GM21528 (cell line): ENCODE measurements at regions not wholly inside any gene's neighbourhood (a gene's known extent, or its start where the extent isn't known, plus 50 kb on each side); places are given as distances from the start of the nearest gene placed in this dataset.

Experiments
- ATAC-seq: cut with Tn5 transposase; IDR thresholded peaks from one replicate; pipeline ENCODE4 v1.9.1; 2021; ENCODE audit warnings: mild to moderate bottlenecking, moderate library complexity; ENCODE audit not compliant: unreplicated experiment, low FRiP score

DNA sequence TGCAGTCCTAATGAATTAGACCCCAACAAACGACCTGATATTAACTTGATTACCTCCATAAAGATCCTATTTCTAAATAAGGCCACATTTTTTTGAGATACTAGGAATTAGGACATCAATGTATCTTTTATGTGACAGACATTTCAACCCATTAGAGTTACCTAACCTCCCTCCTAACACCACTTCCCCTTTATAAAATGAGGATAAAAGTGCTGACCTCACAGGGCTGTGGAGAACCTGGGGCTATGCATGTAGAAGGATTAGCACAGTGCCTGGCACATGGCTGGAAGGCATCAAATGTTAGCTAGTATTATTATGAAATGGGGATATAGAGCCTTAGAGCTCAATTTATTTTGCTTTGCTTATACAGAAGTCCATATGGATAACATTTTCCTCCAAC lies 53.5 kb upstream of the LRRN1 start:
- no peak for ATAC-seq

DNA sequence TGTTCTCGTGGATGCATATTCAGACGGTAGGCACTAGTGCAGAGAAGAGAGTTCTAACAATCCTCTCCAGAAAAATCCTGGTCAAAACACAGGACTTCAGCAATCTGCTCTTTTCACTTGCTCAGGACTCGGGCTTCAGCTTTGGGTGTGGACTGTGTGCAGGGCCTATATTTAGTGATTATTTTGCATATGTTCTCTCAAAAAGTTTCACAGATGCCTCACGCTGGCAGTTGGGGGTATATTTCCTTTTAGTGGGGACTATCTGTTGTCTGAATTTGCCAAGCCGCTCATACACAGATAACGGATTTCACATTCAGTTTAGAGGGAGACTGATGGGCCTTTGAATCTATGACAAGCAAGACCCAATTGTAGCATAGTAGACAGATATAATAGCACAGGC lies 54.4 kb upstream of the LRRN1 start:
- no peak for ATAC-seq

- ATAC-seq = no peak
Measured at GRCh38 chr3:3743754-3744153, 55.5 kb upstream of the LRRN1 start.

DNA sequence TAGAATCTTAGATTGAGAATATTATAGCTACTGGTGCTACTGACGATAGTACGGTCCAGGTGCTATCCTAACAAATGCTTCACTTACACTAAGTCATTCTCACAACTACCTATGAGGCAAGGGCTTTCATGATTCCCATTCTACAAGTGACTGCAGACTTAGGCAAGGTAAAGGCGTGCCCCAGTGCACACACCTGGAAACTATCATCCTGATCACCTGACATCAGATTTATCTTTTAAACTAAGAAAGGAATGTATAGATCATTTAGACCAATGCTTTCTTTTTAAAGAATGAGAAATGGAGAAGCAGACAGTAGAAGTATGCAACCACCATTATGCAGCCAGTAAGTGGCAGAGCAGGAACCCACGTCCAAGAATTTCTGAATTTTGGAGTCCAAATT lies 59.2 kb upstream of the LRRN1 start:
- no peak for ATAC-seq

- ATAC-seq = no peak
Measured at GRCh38 chr3:3739330-3740060, 59.7 kb upstream of the LRRN1 start.

GRCh38 chr3:3737531-3737930 lies 61.7 kb upstream of the LRRN1 start:
- ATAC-seq = no peak

- ATAC-seq = no peak
Measured at GRCh38 chr3:3735919-3736318, 63.3 kb upstream of the LRRN1 start.

DNA sequence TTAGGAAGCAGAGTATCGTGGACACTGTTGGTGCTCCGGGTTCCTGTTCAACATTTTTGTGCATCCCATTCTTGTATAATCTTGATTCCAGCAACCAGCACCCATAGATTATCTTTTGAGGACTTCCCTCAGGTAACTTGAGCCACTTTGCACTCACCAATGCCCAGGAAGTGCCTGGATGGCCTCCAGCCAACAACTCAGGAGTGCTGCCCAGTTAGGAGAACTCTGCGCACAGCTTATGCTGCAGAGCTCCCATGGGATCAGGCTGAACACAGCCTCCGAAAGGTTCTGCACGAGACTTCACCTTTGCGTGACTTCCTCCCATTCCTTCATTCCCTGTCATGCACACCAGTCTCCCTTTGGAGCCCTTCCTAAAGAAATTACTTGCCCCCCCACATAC lies 64.3 kb upstream of the LRRN1 start:
- ATAC-seq = no peak

DNA sequence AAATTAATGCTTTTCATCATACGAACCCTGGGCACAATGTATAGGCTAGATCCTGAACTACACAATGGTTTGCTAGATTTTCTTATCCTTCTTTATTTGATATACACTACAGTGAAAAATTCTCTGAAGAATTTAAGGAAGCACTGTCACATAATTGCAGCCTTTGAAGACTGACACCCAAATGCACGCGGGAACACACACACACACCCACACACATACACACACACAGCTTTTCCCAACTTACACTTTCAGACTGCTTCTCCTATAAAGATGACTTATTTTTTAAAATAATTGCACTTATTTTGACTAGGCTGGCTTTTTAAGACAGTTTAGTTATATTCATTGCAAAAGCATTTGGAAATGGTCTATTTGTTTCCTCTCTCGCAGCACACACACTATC lies 70.0 kb upstream of the LRRN1 start:
- ATAC-seq = no peak

DNA sequence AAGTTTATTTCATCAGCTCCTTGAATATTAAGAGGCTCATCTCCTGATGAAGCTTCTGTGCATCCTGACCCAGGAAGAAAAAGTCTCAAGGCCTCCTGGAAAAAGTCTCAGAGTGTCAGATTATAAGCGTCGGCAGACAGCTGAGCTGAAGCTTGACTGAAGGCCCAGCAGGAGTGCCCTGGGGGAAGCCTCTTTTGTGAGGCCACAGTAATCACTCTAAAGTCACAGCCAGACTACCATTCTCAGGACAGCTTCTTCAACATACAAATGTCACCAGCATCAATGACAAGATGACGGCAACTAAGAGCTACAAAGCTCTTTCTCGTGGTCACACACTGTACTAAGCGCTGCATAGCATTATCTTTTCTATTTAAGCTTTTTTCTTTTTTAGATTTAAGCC lies 72.7 kb upstream of the LRRN1 start:
- ATAC-seq = no peak

DNA sequence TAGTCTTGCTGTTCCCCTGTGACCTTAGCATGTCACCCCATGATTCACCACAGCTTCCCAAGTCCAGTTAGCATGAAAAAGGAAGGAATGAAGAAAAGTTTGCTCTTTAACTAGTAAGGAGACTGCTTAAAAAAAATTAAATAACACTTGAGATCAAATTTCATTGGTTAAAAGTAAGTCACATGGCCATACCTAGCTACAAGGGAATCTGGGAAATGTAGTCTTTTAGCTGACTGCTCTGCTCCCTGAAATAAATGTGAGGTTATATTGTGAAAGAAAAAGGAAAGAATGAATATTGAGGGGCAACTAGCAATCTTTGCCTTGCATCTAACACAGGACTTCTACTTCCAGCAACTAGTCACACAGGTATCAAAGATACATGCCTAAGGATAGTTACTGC lies 84.7 kb upstream of the LRRN1 start:
- no peak for ATAC-seq

DNA sequence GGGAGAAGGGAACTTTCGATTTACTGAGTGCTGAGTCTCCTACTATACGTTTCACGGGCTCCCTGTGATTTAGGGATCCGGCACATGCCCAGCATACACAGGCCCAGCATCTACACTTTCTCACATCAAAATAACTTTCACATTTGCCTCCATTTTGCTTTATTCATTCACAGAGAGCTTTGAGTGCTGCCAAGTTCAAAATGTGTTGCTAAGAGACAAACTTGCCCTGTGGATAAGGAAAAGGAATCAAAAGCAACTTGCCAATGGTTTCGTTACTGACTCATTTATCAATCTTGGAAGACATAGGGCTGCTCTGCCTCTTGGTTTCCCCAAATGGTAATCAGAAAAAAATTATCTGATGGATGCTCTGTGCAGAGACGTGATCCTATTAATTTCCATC lies 86.3 kb upstream of the LRRN1 start:
- ATAC-seq = no peak

DNA sequence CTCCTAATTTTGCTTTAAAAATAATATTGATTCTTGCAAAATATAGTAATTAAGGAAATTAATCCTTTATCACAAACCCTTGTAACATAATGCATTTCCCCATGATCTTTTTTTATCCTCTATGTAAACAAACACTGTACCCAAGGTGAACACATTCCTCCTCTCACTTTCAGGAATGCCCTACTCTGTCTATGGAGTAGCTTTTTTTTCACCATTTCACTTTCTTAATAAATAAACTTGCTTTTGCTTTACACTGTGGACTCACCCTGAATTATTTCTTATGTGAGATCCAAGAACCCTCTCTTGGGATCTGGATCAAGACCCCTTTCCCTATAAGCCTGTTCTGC lies 90.5 kb upstream of the LRRN1 start:
- no peak for ATAC-seq

DNA sequence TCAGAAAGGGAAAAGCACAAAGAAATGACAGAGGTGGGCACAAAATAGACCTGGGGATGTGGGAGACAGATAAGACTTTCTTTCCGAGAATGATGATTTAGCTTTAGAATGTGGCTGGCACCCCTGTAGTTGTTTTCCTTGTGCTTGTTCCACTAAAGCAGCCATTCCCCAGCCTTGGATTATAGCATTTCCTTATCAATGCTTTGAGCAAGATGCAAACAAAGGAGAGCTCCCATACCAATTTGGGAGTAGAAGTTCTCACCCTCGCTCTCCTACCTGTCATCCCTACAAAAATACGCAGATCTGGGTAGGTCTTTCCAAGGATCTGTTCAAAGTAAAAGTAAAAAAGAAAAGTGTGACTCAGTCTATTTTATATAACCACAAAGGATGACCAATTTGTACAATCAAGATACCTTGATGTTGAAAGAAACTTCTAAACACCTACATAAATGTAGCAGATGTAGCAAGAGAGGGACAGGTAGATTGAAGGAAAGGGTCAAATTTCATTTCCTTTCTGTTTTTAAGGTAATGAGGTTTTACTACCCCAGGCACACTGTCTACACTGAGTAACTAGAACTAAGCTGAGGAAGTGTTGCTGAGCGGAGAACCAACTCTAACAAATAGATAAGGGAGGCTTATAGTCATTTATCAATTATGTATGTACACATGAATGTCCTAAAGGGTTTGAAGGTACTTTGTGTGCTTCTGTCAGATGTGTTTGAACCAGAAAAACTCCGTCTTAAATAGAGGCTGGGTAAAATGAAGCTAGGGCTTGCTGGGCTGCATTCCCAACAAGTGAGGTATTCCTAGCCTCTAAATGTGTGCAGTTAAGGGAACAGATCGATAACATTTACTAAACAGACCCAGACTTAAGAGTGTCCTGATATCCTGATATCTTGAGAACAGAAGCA lies 91.1 kb upstream of the LRRN1 start:
- no peak for ATAC-seq

DNA sequence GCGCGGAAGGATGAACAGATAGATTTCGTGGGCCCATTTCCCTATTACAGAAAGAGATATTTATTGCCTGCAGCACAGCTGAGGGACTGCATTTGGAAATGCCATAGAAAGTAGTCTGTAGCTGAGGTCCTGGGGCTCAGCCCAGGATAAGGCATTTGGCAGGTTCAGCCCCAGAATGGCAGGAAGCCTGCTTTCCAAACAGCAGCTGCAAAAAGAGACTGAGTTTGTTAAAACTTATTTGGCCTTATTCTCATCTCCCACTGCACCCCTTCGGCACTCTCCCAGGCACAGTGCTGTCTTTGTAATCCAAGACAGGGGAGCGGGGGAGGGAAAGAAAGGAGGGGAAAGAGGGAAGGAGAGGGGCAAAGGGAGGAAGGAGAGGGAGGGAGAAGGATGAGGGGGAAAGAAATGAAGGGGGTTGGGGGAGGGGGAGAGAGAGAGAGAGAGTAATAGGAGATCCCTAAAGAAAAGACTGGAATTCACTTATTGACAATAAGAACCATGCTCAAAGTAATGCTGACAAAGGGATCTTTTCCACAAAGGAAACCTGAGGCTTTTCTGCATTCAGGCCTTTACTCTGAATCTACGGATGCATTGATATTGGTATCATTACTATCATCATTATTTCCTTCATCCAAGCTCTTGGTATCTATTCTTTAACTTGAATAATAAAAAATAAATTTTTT lies 94.0 kb upstream of the LRRN1 start:
- no peak for ATAC-seq

- ATAC-seq = no peak
Measured at GRCh38 chr3:3701949-3702348, 97.3 kb upstream of the LRRN1 start.

- no peak for ATAC-seq
Measured at GRCh38 chr3:3699816-3700633, 99.2 kb upstream of the LRRN1 start.

DNA sequence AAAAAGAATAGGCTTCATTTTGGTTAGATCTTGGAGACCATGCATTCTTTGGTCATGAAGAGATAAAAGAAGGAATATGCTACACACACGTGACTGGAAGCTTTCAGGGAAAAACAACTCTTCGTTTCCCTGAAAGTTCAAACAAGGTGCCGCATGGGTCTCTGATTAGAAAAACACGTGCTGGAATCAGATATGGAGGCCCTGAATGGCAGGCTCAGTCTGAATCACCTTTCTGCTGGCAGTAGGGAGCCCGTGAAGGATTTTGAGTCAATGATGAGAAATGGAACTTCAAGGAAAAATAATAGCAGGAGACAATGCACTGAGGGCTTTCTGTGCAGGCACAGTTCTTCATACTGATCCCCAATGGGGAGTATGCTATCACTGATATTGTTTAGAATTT lies 99.8 kb upstream of the LRRN1 start:
- no peak for ATAC-seq

GRCh38 chr3:3696345-3696744 lies 102.9 kb upstream of the LRRN1 start:
- ATAC-seq = no peak

- ATAC-seq = no peak
Measured at GRCh38 chr3:3693593-3693992, 105.6 kb upstream of the LRRN1 start.
